ENCODE measurements at regions not wholly inside any gene's neighbourhood (a gene's known extent, or its start where the extent isn't known, plus 50 kb on each side); places are given as distances from the start of the nearest gene placed in this dataset.
"Not testable (repeated sequence)": the region's sequence is repeated elsewhere in the genome, so short reads cannot be mapped to it uniquely, and the experiment has no call there.

- H3K4me3 ChIP-seq (ENCODE audit: control insufficient read depth, low read depth, low read length) = no peak overlapping the region
- DNase-seq (ENCODE audit: low read depth) = no peak
- TF ChIP-seq, protein P1, sequence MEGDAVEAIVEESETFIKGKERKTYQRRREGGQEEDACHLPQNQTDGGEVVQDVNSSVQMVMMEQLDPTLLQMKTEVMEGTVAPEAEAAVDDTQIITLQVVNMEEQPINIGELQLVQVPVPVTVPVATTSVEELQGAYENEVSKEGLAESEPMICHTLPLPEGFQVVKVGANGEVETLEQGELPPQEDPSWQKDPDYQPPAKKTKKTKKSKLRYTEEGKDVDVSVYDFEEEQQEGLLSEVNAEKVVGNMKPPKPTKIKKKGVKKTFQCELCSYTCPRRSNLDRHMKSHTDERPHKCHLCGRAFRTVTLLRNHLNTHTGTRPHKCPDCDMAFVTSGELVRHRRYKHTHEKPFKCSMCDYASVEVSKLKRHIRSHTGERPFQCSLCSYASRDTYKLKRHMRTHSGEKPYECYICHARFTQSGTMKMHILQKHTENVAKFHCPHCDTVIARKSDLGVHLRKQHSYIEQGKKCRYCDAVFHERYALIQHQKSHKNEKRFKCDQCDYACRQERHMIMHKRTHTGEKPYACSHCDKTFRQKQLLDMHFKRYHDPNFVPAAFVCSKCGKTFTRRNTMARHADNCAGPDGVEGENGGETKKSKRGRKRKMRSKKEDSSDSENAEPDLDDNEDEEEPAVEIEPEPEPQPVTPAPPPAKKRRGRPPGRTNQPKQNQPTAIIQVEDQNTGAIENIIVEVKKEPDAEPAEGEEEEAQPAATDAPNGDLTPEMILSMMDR (conservative IDR thresholded peaks at IDR 0.05; ENCODE audit: control insufficient read depth, insufficient read depth, low read depth, low read length) = no peak
These were observed 208.5 kb upstream of the SSTR4 start for GRCh38 chr20:22826306-22827230.

- TF ChIP-seq, protein P1 (conservative IDR thresholded peaks at IDR 0.05; ENCODE audit: control insufficient read depth, insufficient read depth, low read depth, low read length) = no peak
- DNase-seq (ENCODE audit: low read depth) = no peak
- no peak overlapping the region for H3K4me3 ChIP-seq (ENCODE audit: control insufficient read depth, low read depth, low read length)
These were observed 207.2 kb upstream of the SSTR4 start for GRCh38 chr20:22827916-22828315.

DNA sequence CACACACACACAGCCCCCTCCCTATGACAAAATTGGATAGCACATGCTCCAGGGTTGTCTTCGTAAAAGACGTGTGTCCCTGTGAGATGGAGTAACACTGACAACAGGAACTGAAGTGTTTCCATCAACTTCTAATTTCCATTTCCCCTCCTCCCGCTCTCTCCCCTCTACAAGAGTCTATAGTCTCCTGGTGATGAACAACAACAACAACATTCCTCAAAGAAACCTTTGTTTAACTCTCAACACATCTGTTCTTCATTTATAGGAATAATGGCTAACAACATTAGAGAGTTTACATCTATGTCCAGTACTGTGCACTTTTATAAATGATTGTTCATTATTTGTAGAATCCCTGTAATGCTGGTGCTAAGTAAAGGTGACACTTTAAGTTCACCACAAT is 205.8 kb upstream of the SSTR4 start:
- TF ChIP-seq, protein P1 (conservative IDR thresholded peaks at IDR 0.05; ENCODE audit: control insufficient read depth, insufficient read depth, low read depth, low read length) = no peak
- DNase-seq (ENCODE audit: low read depth) = no peak
- no peak overlapping the region for H3K4me3 ChIP-seq (ENCODE audit: control insufficient read depth, low read depth, low read length)

- no peak overlapping the region for H3K4me3 ChIP-seq (ENCODE audit: control insufficient read depth, low read depth, low read length)
- DNase-seq (ENCODE audit: low read depth) = no peak
- TF ChIP-seq, protein P1 (conservative IDR thresholded peaks at IDR 0.05; ENCODE audit: control insufficient read depth, insufficient read depth, low read depth, low read length) = no peak
These were observed 205.0 kb upstream of the SSTR4 start for GRCh38 chr20:22830138-22830537.

DNA sequence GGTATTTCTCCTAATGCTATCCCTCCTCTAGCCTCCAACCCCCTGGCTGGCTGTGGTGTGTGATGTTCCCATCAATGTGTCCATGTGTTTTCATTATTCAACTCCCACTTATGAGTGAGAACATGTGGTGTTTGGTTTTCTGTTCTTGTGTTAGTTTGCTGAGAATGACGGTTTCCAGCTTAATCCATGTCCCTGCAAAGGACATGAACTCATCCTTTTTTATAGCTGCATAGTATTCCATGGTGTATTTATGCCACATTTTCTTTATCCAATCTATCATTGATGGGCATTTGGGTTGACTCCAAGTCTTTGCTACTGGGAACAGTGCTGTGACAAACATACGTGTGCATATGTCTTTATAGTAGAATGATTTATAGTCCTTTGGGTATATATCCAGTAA is 204.4 kb upstream of the SSTR4 start:
- not testable (repeated sequence) for H3K4me3 ChIP-seq (ENCODE audit: control insufficient read depth, low read depth, low read length); DNase-seq (ENCODE audit: low read depth)

DNA sequence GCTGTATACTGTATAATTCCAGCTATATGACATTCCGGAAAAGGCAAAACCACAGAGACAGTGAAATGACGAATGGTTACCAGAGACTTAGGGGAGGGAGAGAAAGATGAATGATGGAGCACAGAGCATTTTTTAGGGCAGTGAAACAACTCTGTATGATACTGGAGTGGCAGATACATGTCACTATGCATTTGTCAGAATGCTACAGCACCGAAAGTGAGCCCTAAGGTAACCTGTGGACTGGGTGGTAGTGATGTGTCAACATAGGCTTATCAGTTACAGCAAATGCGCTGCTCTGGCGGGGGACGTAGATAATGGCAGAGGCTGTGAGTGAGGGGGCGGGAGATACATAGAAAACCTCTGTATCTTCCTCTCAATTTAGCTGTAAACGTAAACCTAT is 201.3 kb upstream of the SSTR4 start:
- TF ChIP-seq, protein P1 (conservative IDR thresholded peaks at IDR 0.05; ENCODE audit: control insufficient read depth, insufficient read depth, low read depth, low read length) = no peak
- no peak for DNase-seq (ENCODE audit: low read depth)
- no peak overlapping the region for H3K4me3 ChIP-seq (ENCODE audit: control insufficient read depth, low read depth, low read length)

DNA sequence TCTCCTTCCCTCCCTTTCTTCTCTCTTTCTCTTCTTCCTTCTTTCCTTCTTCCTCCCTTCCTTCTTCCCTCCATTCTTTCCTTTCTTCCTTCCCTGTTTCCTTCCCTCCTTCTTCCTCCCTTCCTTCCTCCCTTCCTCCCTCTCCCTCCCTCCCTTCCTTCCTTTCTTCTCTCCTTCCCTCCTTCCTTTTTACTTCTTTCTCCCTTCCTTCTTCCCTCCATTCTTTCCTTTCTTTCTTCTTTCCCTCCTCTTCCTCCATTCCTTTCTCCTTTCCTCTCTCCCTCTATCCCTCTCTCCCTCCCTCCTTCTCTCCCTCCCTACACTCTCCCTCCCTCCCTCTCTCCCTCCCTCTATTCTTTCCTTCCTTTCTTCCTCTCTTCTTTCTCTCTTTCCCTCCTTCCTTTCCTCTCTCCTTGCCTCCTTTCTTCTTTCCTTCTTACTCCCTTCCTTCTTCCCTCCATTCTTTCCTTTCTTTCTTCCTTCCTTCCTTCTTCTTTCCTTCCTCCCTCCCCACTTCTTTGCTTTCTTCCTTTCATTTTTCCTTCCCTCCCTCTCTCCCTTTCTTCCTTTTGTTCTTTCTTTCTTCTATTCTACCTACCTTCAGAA is 200.4 kb upstream of the SSTR4 start:
- DNase-seq (ENCODE audit: low read depth) = no peak
- TF ChIP-seq, protein P1 (conservative IDR thresholded peaks at IDR 0.05; ENCODE audit: control insufficient read depth, insufficient read depth, low read depth, low read length) = no peak
- H3K4me3 ChIP-seq (ENCODE audit: control insufficient read depth, low read depth, low read length) = no peak overlapping the region
